ENCODE measurements at regions not wholly inside any gene's neighbourhood (a gene's known extent, or its start where the extent isn't known, plus 50 kb on each side); places are given as distances from the start of the nearest gene placed in this dataset.
"Not testable (repeated sequence)": the region's sequence is repeated elsewhere in the genome, so short reads cannot be mapped to it uniquely, and the experiment has no call there.

- DNase-seq (ENCODE audit: low spot score): no peak
Measured at GRCh38 chr12:83465632-83466031, 778.9 kb downstream of the TMTC2 start.

- no peak for DNase-seq (ENCODE audit: low spot score)
Measured at GRCh38 chr12:83462419-83462818, 775.7 kb downstream of the TMTC2 start.

GRCh38 chr12:83461336-83461935 is 774.7 kb downstream of the TMTC2 start:
- DNase-seq (ENCODE audit: low spot score): no peak

GRCh38 chr12:83451189-83451588 is 764.5 kb downstream of the TMTC2 start:
- DNase-seq (ENCODE audit: low spot score): no peak

GRCh38 chr12:83434600-83434999 is 747.9 kb downstream of the TMTC2 start:
- no peak for DNase-seq (ENCODE audit: low spot score)

GRCh38 chr12:83432176-83432719 is 745.5 kb downstream of the TMTC2 start:
- no peak for DNase-seq (ENCODE audit: low spot score)

- not testable (repeated sequence) for DNase-seq (ENCODE audit: low spot score)
Measured at GRCh38 chr12:83427586-83428136, 741.0 kb downstream of the TMTC2 start.

GRCh38 chr12:83414981-83415380 is 728.3 kb downstream of the TMTC2 start:
- no peak for DNase-seq (ENCODE audit: low spot score)

GRCh38 chr12:83408851-83409250 is 722.1 kb downstream of the TMTC2 start:
- DNase-seq (ENCODE audit: low spot score): no peak

GRCh38 chr12:83408146-83408545 is 721.4 kb downstream of the TMTC2 start:
- DNase-seq (ENCODE audit: low spot score): no peak

- DNase-seq (ENCODE audit: low spot score): no peak
Measured at GRCh38 chr12:83404521-83404920, 717.8 kb downstream of the TMTC2 start.

- DNase-seq (ENCODE audit: low spot score): no peak
Measured at GRCh38 chr12:83390186-83390585, 703.5 kb downstream of the TMTC2 start.

- no peak for DNase-seq (ENCODE audit: low spot score)
Measured at GRCh38 chr12:83389237-83389996, 702.7 kb downstream of the TMTC2 start.

GRCh38 chr12:83388551-83388950 is 701.8 kb downstream of the TMTC2 start:
- no peak for DNase-seq (ENCODE audit: low spot score)

- DNase-seq (ENCODE audit: low spot score): no peak
Measured at GRCh38 chr12:83386527-83387264, 700.0 kb downstream of the TMTC2 start.

GRCh38 chr12:83378186-83378727 is 691.6 kb downstream of the TMTC2 start:
- no peak for DNase-seq (ENCODE audit: low spot score)

- DNase-seq (ENCODE audit: low spot score): no peak
Measured at GRCh38 chr12:83365317-83365716, 678.6 kb downstream of the TMTC2 start.

- DNase-seq (ENCODE audit: low spot score): no peak
Measured at GRCh38 chr12:83361475-83361874, 674.8 kb downstream of the TMTC2 start.

- DNase-seq (ENCODE audit: low spot score): no peak
Measured at GRCh38 chr12:83361071-83361470, 674.4 kb downstream of the TMTC2 start.

GRCh38 chr12:83349907-83350611 is 663.4 kb downstream of the TMTC2 start:
- no peak for DNase-seq (ENCODE audit: low spot score)

GRCh38 chr12:83346333-83346732 is 659.6 kb downstream of the TMTC2 start:
- DNase-seq (ENCODE audit: low spot score): no peak

GRCh38 chr12:83343767-83344166 is 657.1 kb downstream of the TMTC2 start:
- DNase-seq (ENCODE audit: low spot score): no peak

All from CD4-positive, alpha-beta T cell treated with Interleukin-2 at 100 ng/mL for 4 hours (primary cell).